ENCODE measurements at regions not wholly inside any gene's neighbourhood (a gene's known extent, or its start where the extent isn't known, plus 50 kb on each side); places are given as distances from the start of the nearest gene placed in this dataset.
"Not testable (repeated sequence)": the region's sequence is repeated elsewhere in the genome, so short reads cannot be mapped to it uniquely, and the experiment has no call there.

GRCh38 chr9:108783731-108784495, 71.9 kb downstream of the ACTL7B start:
- H3K36me3 ChIP-seq (ENCODE audit: control insufficient read depth in 5 of 5, insufficient read depth in 5 of 5, low read length in 5 of 5), result no peaks in the 10 kb centered on the region
- H3K27ac ChIP-seq (ENCODE audit: low read depth, low read length), result peak overlapping the region; percentile 49
- no peak overlapping the region for H3K9ac ChIP-seq (ENCODE audit: low read length in 5 of 5)
- peak overlapping the region in 2 of 5 donors; percentile 20 to 37 for H3K4me3 ChIP-seq (ENCODE audit: low read depth in 1 of 5, low read length in 5 of 5)
- peaks cover 0 to 3% (median 0%) of the 10 kb centered on the region in 5 donors for H3K27me3 ChIP-seq (ENCODE audit: control insufficient read depth in 5 of 5, insufficient read depth in 4 of 5, low read length in 5 of 5)
- H3K4me1 ChIP-seq (ENCODE audit: control insufficient read depth in 5 of 5, insufficient read depth in 5 of 5, low read length in 5 of 5), result peaks cover 4 to 37% (median 35%) of the 10 kb centered on the region in 5 donors
- no peaks in the 10 kb centered on the region for H3K9me3 ChIP-seq (ENCODE audit: control insufficient read depth in 5 of 5, low read length in 5 of 5)

DNA sequence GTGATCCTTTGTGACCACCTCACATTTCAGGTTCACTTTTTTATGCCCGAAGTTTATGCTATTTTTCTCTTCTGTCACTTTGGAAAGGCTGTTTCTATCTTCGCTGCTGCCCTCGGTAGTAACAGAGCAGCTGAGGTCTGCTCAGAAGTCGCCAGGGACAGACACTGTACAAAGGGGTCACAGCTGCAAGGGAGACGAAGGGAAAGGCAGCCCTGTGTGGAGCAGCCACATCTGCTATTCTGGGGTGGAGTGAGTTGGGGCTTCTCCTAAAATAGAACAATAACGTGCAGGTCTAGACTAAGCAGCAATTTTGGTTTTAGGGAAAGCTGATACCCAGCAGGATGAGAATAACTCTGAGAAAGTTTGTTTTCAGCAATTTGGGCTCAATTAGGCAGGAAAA, 72.5 kb downstream of the ACTL7B start:
- Histone ChIP-seq H3K27me3 (ENCODE audit: control insufficient read depth in 5 of 5, insufficient read depth in 4 of 5, low read length in 5 of 5) (peaks cover 0 to 5% (median 0%) of the 10 kb centered on the region in 5 donors), H3K9me3 (ENCODE audit: control insufficient read depth in 5 of 5, low read length in 5 of 5) (no peaks in the 10 kb centered on the region), H3K27ac (ENCODE audit: low read depth, low read length) (no peak overlapping the region), H3K36me3 (ENCODE audit: control insufficient read depth in 5 of 5, insufficient read depth in 5 of 5, low read length in 5 of 5) (no peaks in the 10 kb centered on the region), H3K9ac (ENCODE audit: low read length in 5 of 5) (no peak overlapping the region), H3K4me1 (ENCODE audit: control insufficient read depth in 5 of 5, insufficient read depth in 5 of 5, low read length in 5 of 5) (peaks cover 4 to 37% (median 35%) of the 10 kb centered on the region in 5 donors), H3K4me3 (ENCODE audit: low read depth in 1 of 5, low read length in 5 of 5) (peak overlapping the region in 2 of 5 donors; percentile 20 to 37)

- H3K4me3 ChIP-seq (ENCODE audit: low read depth in 1 of 5, low read length in 5 of 5), result no peak overlapping the region
- no peak overlapping the region for H3K27ac ChIP-seq (ENCODE audit: low read depth, low read length)
- no peaks in the 10 kb centered on the region for H3K36me3 ChIP-seq (ENCODE audit: control insufficient read depth in 5 of 5, insufficient read depth in 5 of 5, low read length in 5 of 5)
- peaks cover 4 to 38% (median 31%) of the 10 kb centered on the region in 5 donors for H3K4me1 ChIP-seq (ENCODE audit: control insufficient read depth in 5 of 5, insufficient read depth in 5 of 5, low read length in 5 of 5)
- peaks cover 0 to 9% (median 0%) of the 10 kb centered on the region in 5 donors for H3K27me3 ChIP-seq (ENCODE audit: control insufficient read depth in 5 of 5, insufficient read depth in 4 of 5, low read length in 5 of 5)
- H3K9ac ChIP-seq (ENCODE audit: low read length in 5 of 5), result no peak overlapping the region
- no peaks in the 10 kb centered on the region for H3K9me3 ChIP-seq (ENCODE audit: control insufficient read depth in 5 of 5, low read length in 5 of 5)
Observed at GRCh38 chr9:108780942-108781734, 74.6 kb downstream of the ACTL7B start.

- Histone ChIP-seq H3K36me3 (ENCODE audit: control insufficient read depth in 5 of 5, insufficient read depth in 5 of 5, low read length in 5 of 5) (no peaks in the 10 kb centered on the region), H3K4me1 (ENCODE audit: control insufficient read depth in 5 of 5, insufficient read depth in 5 of 5, low read length in 5 of 5) (peaks cover 2 to 39% (median 31%) of the 10 kb centered on the region in 5 donors), H3K27me3 (ENCODE audit: control insufficient read depth in 5 of 5, insufficient read depth in 4 of 5, low read length in 5 of 5) (peaks cover 0 to 9% (median 0%) of the 10 kb centered on the region in 5 donors), H3K27ac (ENCODE audit: low read depth, low read length) (no peak overlapping the region), H3K4me3 (ENCODE audit: low read depth in 1 of 5, low read length in 5 of 5) (no peak overlapping the region), H3K9ac (ENCODE audit: low read length in 5 of 5) (no peak overlapping the region), H3K9me3 (ENCODE audit: control insufficient read depth in 5 of 5, low read length in 5 of 5) (no peaks in the 10 kb centered on the region)
Observed at GRCh38 chr9:108779551-108780325, 76.0 kb downstream of the ACTL7B start.

DNA sequence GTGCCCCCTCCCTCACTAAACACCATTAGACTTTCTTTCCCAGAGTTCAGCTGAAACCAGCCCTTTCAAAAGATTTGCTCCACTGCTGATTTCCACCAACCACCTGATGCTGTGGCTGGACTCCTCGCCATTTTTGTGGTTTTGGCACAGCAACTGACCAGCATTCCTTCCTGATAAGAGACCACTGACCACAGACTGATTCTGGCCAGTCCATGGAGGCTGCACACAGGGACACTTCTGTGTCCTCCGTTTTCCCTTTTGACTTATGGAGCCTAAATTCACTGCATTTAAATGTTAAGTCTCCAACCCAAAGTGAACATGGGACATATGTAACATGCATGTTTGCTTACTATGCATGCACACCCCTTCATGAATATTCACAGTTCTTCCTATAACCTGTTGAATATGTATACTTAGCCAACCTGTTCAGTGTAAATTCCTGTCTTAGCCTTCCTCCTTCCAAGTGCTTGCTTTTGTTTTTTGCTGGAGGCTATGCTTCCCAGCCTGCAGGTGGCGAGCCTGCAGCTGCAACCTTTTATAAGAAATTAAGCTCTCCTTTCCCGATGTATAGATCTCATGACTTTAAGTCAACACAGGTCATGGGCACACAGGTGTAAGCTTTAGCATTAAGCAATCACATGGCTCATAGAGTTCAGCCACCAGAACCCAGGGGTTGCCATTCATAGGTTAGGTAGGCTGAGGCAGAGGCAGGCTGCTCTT, 78.7 kb downstream of the ACTL7B start:
- Histone ChIP-seq H3K27me3 (ENCODE audit: control insufficient read depth in 5 of 5, insufficient read depth in 4 of 5, low read length in 5 of 5) (peaks cover 0 to 9% (median 0%) of the 10 kb centered on the region in 5 donors), H3K9ac (ENCODE audit: low read length in 5 of 5) (no peak overlapping the region), H3K4me3 (ENCODE audit: low read depth in 1 of 5, low read length in 5 of 5) (no peak overlapping the region), H3K4me1 (ENCODE audit: control insufficient read depth in 5 of 5, insufficient read depth in 5 of 5, low read length in 5 of 5) (peaks cover 2 to 30% (median 21%) of the 10 kb centered on the region in 5 donors), H3K9me3 (ENCODE audit: control insufficient read depth in 5 of 5, low read length in 5 of 5) (no peaks in the 10 kb centered on the region), H3K27ac (ENCODE audit: low read depth, low read length) (no peak overlapping the region), H3K36me3 (ENCODE audit: control insufficient read depth in 5 of 5, insufficient read depth in 5 of 5, low read length in 5 of 5) (no peaks in the 10 kb centered on the region)

- Histone ChIP-seq H3K4me3 (ENCODE audit: low read depth in 1 of 5, low read length in 5 of 5) (no peak overlapping the region), H3K27me3 (ENCODE audit: control insufficient read depth in 5 of 5, insufficient read depth in 4 of 5, low read length in 5 of 5) (peaks cover 0 to 9% (median 0%) of the 10 kb centered on the region in 5 donors), H3K27ac (ENCODE audit: low read depth, low read length) (no peak overlapping the region), H3K36me3 (ENCODE audit: control insufficient read depth in 5 of 5, insufficient read depth in 5 of 5, low read length in 5 of 5) (no peaks in the 10 kb centered on the region), H3K9me3 (ENCODE audit: control insufficient read depth in 5 of 5, low read length in 5 of 5) (no peaks in the 10 kb centered on the region), H3K9ac (ENCODE audit: low read length in 5 of 5) (no peak overlapping the region), H3K4me1 (ENCODE audit: control insufficient read depth in 5 of 5, insufficient read depth in 5 of 5, low read length in 5 of 5) (peaks cover 2 to 27% (median 17%) of the 10 kb centered on the region in 5 donors)
Observed at GRCh38 chr9:108775901-108776306, 79.9 kb downstream of the ACTL7B start.

DNA sequence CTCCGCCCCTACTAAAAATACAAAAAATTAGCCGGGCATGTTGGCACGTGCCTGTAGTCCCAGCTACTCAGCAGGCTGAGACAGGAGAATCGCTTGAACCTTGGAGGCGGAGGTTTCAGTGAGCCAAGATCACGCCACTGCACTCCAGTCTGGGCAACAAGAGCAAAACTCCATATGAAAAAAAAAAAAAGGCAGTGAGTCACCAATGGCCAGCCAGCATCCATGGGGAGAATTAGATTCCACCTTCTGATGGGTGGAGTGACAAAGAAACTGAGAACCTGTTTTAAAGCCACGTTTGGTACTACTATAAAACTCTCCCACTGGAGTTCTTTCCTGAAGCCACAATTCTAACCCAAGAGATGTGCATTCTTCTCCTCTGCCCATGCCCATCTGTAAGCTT, 81.7 kb downstream of the ACTL7B start:
- not testable (repeated sequence) for H3K4me3 ChIP-seq (ENCODE audit: low read depth in 1 of 5, low read length in 5 of 5); H3K9me3 ChIP-seq (ENCODE audit: control insufficient read depth in 5 of 5, low read length in 5 of 5); H3K27ac ChIP-seq (ENCODE audit: low read depth, low read length); H3K9ac ChIP-seq (ENCODE audit: low read length in 5 of 5); H3K36me3 ChIP-seq (ENCODE audit: control insufficient read depth in 5 of 5, insufficient read depth in 5 of 5, low read length in 5 of 5); H3K27me3 ChIP-seq (ENCODE audit: control insufficient read depth in 5 of 5, insufficient read depth in 4 of 5, low read length in 5 of 5)
- H3K4me1 ChIP-seq (ENCODE audit: control insufficient read depth in 5 of 5, insufficient read depth in 5 of 5, low read length in 5 of 5), result peaks cover 2 to 27% (median 16%) of the 10 kb centered on the region in 5 donors

GRCh38 chr9:108772301-108772894, 83.4 kb downstream of the ACTL7B start:
- peaks cover 0 to 7% (median 0%) of the 10 kb centered on the region in 5 donors for H3K27me3 ChIP-seq (ENCODE audit: control insufficient read depth in 5 of 5, insufficient read depth in 4 of 5, low read length in 5 of 5)
- H3K36me3 ChIP-seq (ENCODE audit: control insufficient read depth in 5 of 5, insufficient read depth in 5 of 5, low read length in 5 of 5), result no peaks in the 10 kb centered on the region
- H3K4me1 ChIP-seq (ENCODE audit: control insufficient read depth in 5 of 5, insufficient read depth in 5 of 5, low read length in 5 of 5), result peaks cover 2 to 26% (median 16%) of the 10 kb centered on the region in 5 donors
- H3K4me3 ChIP-seq (ENCODE audit: low read depth in 1 of 5, low read length in 5 of 5), result no peak overlapping the region
- H3K9me3 ChIP-seq (ENCODE audit: control insufficient read depth in 5 of 5, low read length in 5 of 5), result peaks cover 2 to 6% (median 6%) of the 10 kb centered on the region in 5 donors
- H3K9ac ChIP-seq (ENCODE audit: low read length in 5 of 5), result no peak overlapping the region
- no peak overlapping the region for H3K27ac ChIP-seq (ENCODE audit: low read depth, low read length)

DNA sequence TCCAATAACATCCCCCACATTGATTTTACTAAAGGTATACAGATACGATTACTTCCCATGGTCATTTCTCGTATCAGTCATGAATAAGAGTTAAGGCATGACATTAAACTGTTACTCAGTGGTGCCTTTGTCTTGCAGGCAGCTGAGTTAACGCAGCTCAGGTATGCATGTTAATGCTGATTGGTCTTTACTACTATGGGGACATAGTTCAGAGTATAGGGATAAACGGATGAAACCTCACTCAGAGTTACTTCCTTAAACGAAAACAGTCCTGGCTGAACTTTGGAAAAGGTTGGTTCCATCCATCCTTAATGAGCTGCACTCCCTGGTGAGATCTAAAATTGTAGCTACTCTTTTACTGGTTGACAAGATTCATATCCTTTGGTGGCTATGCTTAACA, 87.0 kb downstream of the ACTL7B start:
- Histone ChIP-seq H3K27ac (ENCODE audit: low read depth, low read length) (no peak overlapping the region), H3K9ac (ENCODE audit: low read length in 5 of 5) (no peak overlapping the region), H3K36me3 (ENCODE audit: control insufficient read depth in 5 of 5, insufficient read depth in 5 of 5, low read length in 5 of 5) (no peaks in the 10 kb centered on the region), H3K9me3 (ENCODE audit: control insufficient read depth in 5 of 5, low read length in 5 of 5) (peaks cover 2 to 6% (median 6%) of the 10 kb centered on the region in 5 donors), H3K4me3 (ENCODE audit: low read depth in 1 of 5, low read length in 5 of 5) (no peak overlapping the region), H3K27me3 (ENCODE audit: control insufficient read depth in 5 of 5, insufficient read depth in 4 of 5, low read length in 5 of 5) (peaks cover 0 to 7% (median 0%) of the 10 kb centered on the region in 5 donors), H3K4me1 (ENCODE audit: control insufficient read depth in 5 of 5, insufficient read depth in 5 of 5, low read length in 5 of 5) (no peaks in the 10 kb centered on the region)

Data from subcutaneous abdominal adipose tissue (tissue), 5 donors.